HG03521 (cell line): ENCODE measurements at regions not wholly inside any gene's neighbourhood (a gene's known extent, or its start where the extent isn't known, plus 50 kb on each side); places are given as distances from the start of the nearest gene placed in this dataset.

Experiments
- ATAC-seq: cut with Tn5 transposase; IDR thresholded peaks from one replicate; pipeline ENCODE4 v1.9.1; 2021; ENCODE audit warnings: mild to moderate bottlenecking, moderate library complexity; ENCODE audit not compliant: unreplicated experiment

DNA sequence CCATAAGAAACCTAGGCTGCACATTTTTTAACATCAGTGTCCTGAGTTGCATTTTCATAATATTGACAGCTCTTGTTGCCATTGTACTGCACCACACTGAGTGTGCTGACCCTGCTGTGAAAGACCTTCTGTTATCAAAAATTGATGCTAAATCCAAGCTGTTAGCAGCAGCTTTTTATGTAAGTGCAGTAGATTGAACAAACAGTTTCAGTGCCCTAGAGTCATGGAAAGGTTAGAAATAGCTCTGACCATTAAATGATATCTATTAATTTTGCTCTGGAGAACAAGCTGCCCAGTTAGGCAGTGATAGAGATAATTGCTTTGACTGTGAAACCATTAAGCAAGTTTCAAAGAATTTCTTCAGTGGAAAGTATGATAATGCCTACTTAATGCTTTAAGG, 1289.2 kb upstream of the PCDH20 start:
- no peak for ATAC-seq

DNA sequence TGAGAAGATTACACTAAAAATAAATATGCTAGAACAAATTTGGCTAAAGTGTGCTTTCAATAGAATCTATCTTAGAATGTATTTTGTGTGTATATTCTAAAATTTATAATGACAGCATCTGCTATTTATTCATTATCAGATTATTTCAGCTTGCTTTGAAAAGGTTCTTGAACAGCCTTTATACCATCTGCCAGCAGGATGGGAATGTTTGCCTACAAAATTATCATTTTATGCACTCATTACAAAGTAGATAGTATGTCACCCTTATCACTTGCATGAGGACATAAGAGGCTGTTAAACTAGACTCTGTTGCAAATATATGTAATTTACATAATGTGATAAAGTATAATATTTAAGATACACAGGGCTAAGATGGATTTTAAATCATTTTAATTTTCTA, 1286.9 kb upstream of the PCDH20 start:
- no peak for ATAC-seq

GRCh38 chr13:62697701-62698100, 1282.1 kb upstream of the PCDH20 start:
- ATAC-seq, result no peak

DNA sequence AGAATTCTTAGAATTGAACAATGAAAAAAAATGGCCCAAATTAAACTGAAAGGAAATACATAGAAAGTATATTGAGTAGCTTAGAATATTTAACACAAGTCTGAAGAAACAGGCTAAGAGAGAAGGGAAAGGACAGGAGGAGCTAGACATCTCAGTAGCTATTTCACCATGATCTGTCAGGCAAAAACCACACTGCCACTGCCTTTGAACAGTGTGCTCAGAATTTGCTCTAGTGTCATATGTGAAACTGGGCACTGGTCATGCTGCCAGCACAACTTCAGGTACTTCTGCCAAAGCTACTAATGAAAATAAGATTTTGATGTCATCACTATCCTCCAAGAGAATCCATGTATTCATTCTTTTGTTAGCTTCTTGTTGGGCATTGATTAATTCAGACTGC, 1280.8 kb upstream of the PCDH20 start:
- ATAC-seq, result no peak

DNA sequence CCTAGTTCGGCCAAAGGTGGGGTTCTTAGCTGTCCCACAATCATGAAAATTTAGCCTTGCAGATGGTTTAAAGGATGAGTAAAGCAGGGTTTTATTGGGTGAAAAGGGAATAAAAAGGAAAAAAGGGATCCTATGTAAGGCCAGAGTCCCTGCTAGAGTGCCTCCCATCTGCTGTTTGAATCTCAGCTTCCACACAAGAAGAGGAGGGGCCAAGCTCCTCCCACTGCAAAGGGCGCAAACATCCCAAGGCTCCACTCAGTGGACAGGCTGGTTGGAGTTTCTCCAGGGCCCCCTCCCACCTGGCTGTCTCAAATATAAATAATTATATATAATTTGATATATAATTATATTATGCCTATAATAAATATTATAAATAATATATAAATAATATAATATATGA, 1272.1 kb upstream of the PCDH20 start:
- ATAC-seq, result no peak

DNA sequence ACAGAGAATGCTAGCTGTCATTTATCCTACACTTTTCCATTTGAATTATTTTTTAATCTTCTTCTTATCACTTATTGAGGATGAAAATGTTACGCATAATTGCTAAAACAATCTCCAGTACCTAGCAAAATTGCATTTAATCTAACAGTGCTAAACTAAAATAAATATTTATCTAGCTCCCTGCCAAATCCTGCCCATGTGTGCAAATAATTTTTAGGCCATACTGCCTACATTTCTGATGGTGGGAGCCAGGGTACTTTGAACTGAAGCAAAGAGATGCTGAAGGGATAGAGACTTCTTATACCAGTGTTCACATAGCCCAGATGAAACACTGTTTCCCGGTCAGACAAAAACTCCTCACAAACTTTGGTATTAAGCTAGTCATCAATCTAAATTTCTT, 1268.7 kb upstream of the PCDH20 start:
- ATAC-seq, result no peak

- ATAC-seq, result no peak
These were observed 1267.1 kb upstream of the PCDH20 start for GRCh38 chr13:62682788-62683187.

DNA sequence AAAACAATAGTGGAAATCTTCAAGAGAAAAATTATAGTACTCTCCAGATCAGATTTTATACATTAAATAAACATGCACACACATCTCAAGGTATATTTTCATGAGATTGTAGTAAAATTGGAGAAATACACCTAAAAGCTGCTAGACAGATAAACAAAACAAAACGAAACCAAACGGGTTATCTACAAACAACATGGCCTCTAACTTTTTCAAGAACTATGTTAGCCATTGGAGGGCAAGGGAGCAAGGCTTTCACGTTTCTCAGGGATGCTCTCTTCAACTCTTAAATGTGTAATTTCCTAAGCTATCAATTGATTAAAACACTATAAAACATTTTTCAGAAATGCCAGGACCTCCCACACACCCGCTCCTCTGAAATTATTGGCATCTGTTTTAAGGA, 1262.4 kb upstream of the PCDH20 start:
- ATAC-seq, result no peak

GRCh38 chr13:62663767-62664166, 1248.1 kb upstream of the PCDH20 start:
- ATAC-seq, result no peak

GRCh38 chr13:62659365-62659764, 1243.7 kb upstream of the PCDH20 start:
- ATAC-seq, result no peak

GRCh38 chr13:62653371-62653770, 1237.7 kb upstream of the PCDH20 start:
- ATAC-seq, result no peak

DNA sequence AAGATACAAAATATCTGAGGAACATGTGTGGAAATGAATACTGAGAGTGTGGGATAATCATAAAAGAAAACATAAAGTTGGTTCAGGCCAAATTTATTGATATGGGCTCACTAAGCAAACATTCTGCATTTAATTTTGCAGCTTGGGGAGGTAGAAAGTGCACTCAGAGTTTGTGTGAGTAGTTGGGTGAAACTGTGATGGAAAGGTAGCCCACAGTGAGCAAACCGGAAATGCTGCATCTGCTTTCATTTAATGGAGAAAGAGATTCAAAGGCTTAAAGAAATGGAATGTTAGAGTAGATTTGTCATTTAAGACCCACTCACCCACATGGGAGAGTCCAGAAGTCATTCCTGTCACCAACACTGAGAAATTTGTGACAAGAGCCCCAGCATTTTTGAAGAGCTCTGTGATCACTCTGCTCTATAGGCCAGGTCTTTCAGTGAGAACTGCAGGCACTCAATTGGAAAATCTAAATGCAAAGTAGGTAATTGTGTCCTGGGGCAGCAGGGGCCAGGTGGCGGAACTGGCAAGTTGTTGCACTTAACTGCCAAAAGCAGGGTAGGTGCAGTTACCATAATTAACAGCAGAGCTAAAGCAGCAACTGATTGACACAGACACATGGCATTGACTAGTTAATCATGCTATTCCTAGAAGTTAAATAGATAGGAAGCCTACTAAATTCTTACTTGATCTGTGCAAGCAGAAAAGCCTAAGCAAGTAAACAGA, 1228.3 kb upstream of the PCDH20 start:
- ATAC-seq, result peak; percentile 48

DNA sequence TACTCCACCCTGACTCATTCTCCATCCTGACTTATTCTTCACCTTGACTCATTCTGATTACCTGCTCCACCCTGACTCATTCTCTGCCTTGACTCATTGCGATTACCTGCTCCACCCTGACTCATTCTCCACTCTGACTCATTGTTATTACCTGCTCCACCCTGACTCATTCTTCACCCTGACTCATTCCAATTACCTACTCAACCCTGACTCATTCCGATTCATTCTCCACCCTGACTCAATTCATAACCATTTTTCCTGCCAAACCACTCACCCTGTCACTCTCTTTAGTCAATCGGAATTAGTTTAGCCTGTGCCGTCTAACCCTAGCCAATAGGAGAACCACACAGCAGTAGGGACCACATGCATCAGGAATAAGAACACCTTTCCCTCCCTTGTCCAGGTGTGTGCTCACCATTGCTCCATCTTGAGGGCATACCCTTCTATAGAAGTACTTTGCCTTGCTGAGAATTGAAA, 1227.4 kb upstream of the PCDH20 start:
- ATAC-seq, result no peak

DNA sequence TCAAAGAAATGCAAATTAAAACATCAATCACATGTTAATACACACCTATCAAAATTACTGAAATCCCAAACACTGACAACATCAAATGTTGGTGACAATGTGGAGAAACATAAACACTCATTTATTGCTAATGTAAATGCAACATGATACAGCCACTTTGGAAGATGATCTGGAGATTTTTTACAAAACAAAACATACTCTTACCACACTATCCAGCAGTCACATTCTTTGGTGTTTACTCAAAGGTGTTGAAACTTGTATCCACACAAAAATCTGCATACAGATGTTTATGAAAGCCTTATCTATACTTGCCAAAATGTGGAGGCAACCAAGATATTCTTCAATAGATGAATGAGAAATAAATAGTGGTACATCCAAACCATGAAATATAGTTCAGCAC, 1219.5 kb upstream of the PCDH20 start:
- ATAC-seq, result no peak

- ATAC-seq, result no peak
These were observed 1217.8 kb upstream of the PCDH20 start for GRCh38 chr13:62633448-62633847.

GRCh38 chr13:62631619-62632018, 1216.0 kb upstream of the PCDH20 start:
- ATAC-seq, result no peak

- ATAC-seq, result no peak
These were observed 1215.5 kb upstream of the PCDH20 start for GRCh38 chr13:62631124-62631523.

DNA sequence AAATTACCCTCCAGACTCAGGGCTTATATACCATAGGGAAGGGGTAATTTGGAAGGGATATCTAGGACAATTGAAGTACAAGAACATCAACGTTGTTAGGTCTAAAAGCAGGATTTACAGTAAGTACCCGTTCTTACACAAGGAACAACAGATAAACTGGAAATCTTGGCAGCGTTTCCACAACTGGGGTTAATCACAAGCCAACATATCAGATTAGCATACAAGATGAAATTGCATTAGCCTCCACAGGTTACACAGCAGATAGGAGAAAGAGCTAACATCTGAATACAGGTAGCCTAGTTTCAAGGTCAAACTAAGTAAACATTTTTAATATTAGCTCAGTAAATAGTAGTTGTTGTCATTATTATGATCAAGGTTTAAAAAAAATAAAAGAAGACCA, 1214.0 kb upstream of the PCDH20 start:
- ATAC-seq, result no peak

DNA sequence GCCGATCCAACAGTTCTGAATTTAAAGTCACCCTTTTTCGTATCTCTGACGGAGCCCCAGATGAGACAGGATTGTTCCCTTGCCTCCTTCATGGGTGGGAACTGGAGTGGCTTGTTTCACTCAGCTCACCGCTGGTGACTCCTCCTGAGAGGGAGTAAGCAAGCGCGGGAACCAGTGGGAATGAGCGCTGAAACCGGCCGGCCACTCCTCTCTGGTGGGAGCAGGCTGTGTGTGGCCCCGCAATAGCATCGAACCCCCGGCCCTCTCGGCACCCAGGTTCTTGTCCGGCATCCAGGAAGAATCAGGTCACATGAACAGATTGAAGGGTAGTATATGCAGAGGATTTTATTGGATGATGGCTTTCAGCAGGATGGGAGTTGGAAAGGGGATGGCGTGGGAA, 1211.6 kb upstream of the PCDH20 start:
- ATAC-seq, result no peak

GRCh38 chr13:62626771-62627170, 1211.1 kb upstream of the PCDH20 start:
- no peak for ATAC-seq

- no peak for ATAC-seq
These were observed 1209.7 kb upstream of the PCDH20 start for GRCh38 chr13:62625214-62625881.

DNA sequence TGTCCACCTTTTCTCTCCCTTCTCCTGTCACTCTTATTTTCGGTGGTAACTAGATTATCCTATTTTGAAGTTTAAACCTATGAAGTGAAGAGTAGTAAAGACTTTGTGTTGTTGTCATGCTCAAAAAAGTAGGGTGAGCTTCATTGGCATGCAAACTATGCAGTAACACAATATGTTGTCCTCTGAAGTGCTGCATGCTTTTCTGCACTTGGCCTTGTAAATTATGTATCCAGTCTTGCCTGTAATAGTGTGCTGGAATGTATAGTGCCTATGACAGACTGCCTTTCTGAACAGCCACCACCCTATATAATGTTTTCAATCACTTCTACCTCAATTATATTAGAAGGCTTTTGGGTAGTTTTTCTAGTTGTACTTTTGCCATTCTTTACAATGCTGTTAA, 1198.2 kb upstream of the PCDH20 start:
- ATAC-seq, result no peak

DNA sequence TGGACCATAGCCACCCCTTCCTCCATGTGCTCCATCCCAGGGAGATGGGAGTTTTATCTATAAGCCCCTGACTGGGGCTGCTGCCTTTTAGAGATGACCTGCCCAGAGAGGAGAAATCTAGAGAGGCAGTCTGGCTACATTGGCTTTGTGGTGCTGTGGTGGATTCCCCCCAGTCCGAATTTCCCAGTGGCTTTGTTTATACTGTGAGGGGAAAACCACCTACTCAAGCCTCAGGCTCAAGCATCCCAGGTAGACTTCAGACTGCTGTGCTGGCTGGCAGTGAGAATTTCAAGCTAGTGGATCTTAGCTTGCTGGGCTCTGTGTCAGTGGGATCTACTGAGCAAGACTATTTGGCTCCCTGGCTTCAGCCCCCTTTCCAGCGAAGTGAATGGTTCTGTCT, 1195.7 kb upstream of the PCDH20 start:
- ATAC-seq, result no peak
